ENCODE measurements at regions not wholly inside any gene's neighbourhood (a gene's known extent, or its start where the extent isn't known, plus 50 kb on each side); places are given as distances from the start of the nearest gene placed in this dataset.

GRCh38 chr2:51219468-51219867, 187.5 kb upstream of the NRXN1 start:
- in situ Hi-C loops (cut with MboI; ENCODE audit: low sequenced_read_pairs, unreplicated experiment), result no loop called here

GRCh38 chr2:51218047-51218446, 186.1 kb upstream of the NRXN1 start:
- no peak for DNase-seq (ENCODE audit: low spot score)
- TF ChIP-seq CTCF (IDR thresholded peaks at IDR 0.05; ENCODE audit: borderline replicate concordance, control extremely low read depth, extremely low read depth, insufficient read depth, missing control alignments), result no peak
- in situ Hi-C loops (cut with MboI; ENCODE audit: low sequenced_read_pairs, unreplicated experiment), result no loop called here

More at GRCh38 chr2:51219468-51219867, 187.5 kb upstream of the NRXN1 start:
- DNase-seq (ENCODE audit: low spot score), result no peak
- no peak for TF ChIP-seq CTCF (IDR thresholded peaks at IDR 0.05; ENCODE audit: borderline replicate concordance, control extremely low read depth, extremely low read depth, insufficient read depth, missing control alignments)

GRCh38 chr2:51213826-51214225, 181.9 kb upstream of the NRXN1 start:
- TF ChIP-seq CTCF (IDR thresholded peaks at IDR 0.05; ENCODE audit: borderline replicate concordance, control extremely low read depth, extremely low read depth, insufficient read depth, missing control alignments), result no peak
- DNase-seq (ENCODE audit: low spot score), result no peak
- in situ Hi-C loops (cut with MboI; ENCODE audit: low sequenced_read_pairs, unreplicated experiment), result no loop called here

- peak; percentile 4 for DNase-seq (ENCODE audit: low spot score)
- TF ChIP-seq CTCF (IDR thresholded peaks at IDR 0.05; ENCODE audit: borderline replicate concordance, control extremely low read depth, extremely low read depth, insufficient read depth, missing control alignments), result no peak
- in situ Hi-C loops (cut with MboI; ENCODE audit: low sequenced_read_pairs, unreplicated experiment), result no loop called here
These were observed 180.4 kb upstream of the NRXN1 start for GRCh38 chr2:51212374-51212773.

- in situ Hi-C loops (cut with MboI; ENCODE audit: low sequenced_read_pairs, unreplicated experiment), result no loop called here
- TF ChIP-seq CTCF (IDR thresholded peaks at IDR 0.05; ENCODE audit: borderline replicate concordance, control extremely low read depth, extremely low read depth, insufficient read depth, missing control alignments), result no peak
These were observed 176.6 kb upstream of the NRXN1 start for GRCh38 chr2:51208521-51208920.

GRCh38 chr2:51201295-51201694, 169.4 kb upstream of the NRXN1 start:
- DNase-seq (ENCODE audit: low spot score), result no peak
- in situ Hi-C loops (cut with MboI; ENCODE audit: low sequenced_read_pairs, unreplicated experiment), result no loop called here

More at GRCh38 chr2:51208521-51208920, 176.6 kb upstream of the NRXN1 start:
- no peak for DNase-seq (ENCODE audit: low spot score)

More at GRCh38 chr2:51201295-51201694, 169.4 kb upstream of the NRXN1 start:
- TF ChIP-seq CTCF (IDR thresholded peaks at IDR 0.05; ENCODE audit: borderline replicate concordance, control extremely low read depth, extremely low read depth, insufficient read depth, missing control alignments), result no peak
